ENCODE measurements at regions not wholly inside any gene's neighbourhood (a gene's known extent, or its start where the extent isn't known, plus 50 kb on each side); places are given as distances from the start of the nearest gene placed in this dataset.

GRCh38 chr10:21203473-21204107 lies 306.5 kb upstream of the NEBL start:
- Histone ChIP-seq H3K9me3 (ENCODE audit: insufficient read depth, low read length, severe bottlenecking) (no peaks in the 10 kb centered on the region), H3K4me1 (ENCODE audit: insufficient read depth, low read length) (no peaks in the 10 kb centered on the region), H3K4me2 (ENCODE audit: insufficient read depth, low read length) (no peak overlapping the region), H3K36me3 (ENCODE audit: insufficient read depth, low read length) (no peaks in the 10 kb centered on the region), H3K27me3 (ENCODE audit: insufficient read depth, low read length, poor library complexity) (no peaks in the 10 kb centered on the region), H3K27ac (ENCODE audit: low read length) (no peak overlapping the region), H3K4me3 (ENCODE audit: low read depth in 1 of 2, low read length in 2 of 2) (no peak overlapping the region), H2AFZ (ENCODE audit: low read depth, low read length) (no peak overlapping the region), H3K9ac (ENCODE audit: low read depth, low read length) (no peak overlapping the region), H4K20me1 (ENCODE audit: insufficient read depth, low read length) (no peaks in the 10 kb centered on the region), H3K79me2 (ENCODE audit: insufficient read depth, low read length) (no peaks in the 10 kb centered on the region)
- ATAC-seq (ENCODE audit: insufficient read depth, low read depth): no peak
- no peak for DNase-seq
- no peak for TF ChIP-seq EZH2 (IDR thresholded peaks at IDR 0.05; ENCODE audit: borderline replicate concordance, low read depth, low read length, severe bottlenecking)
- TF ChIP-seq CTCF (IDR thresholded peaks at IDR 0.05; ENCODE audit: borderline replicate concordance, extremely low read depth, low read length, poor library complexity, severe bottlenecking): no peak

- Histone ChIP-seq H3K4me2 (ENCODE audit: insufficient read depth, low read length) (no peak overlapping the region), H3K9ac (ENCODE audit: low read depth, low read length) (no peak overlapping the region), H3K27ac (ENCODE audit: low read length) (no peak overlapping the region), H2AFZ (ENCODE audit: low read depth, low read length) (no peak overlapping the region), H3K79me2 (ENCODE audit: insufficient read depth, low read length) (no peaks in the 10 kb centered on the region), H3K27me3 (ENCODE audit: insufficient read depth, low read length, poor library complexity) (no peaks in the 10 kb centered on the region), H4K20me1 (ENCODE audit: insufficient read depth, low read length) (no peaks in the 10 kb centered on the region), H3K36me3 (ENCODE audit: insufficient read depth, low read length) (no peaks in the 10 kb centered on the region), H3K9me3 (ENCODE audit: insufficient read depth, low read length, severe bottlenecking) (peaks cover 2% of the 10 kb centered on the region), H3K4me1 (ENCODE audit: insufficient read depth, low read length) (no peaks in the 10 kb centered on the region), H3K4me3 (ENCODE audit: low read depth in 1 of 2, low read length in 2 of 2) (no peak overlapping the region)
- ATAC-seq (ENCODE audit: insufficient read depth, low read depth) (no peak), DNase-seq (no peak)
- TF ChIP-seq CTCF (IDR thresholded peaks at IDR 0.05; ENCODE audit: borderline replicate concordance, extremely low read depth, low read length, poor library complexity, severe bottlenecking) (no peak), EZH2 (IDR thresholded peaks at IDR 0.05; ENCODE audit: borderline replicate concordance, low read depth, low read length, severe bottlenecking) (no peak)
Measured at GRCh38 chr10:21202776-21203462, 305.8 kb upstream of the NEBL start.

- no peak overlapping the region for H3K27ac ChIP-seq (ENCODE audit: low read length)
- no peak overlapping the region for H3K4me2 ChIP-seq (ENCODE audit: insufficient read depth, low read length)
- TF ChIP-seq EZH2 (IDR thresholded peaks at IDR 0.05; ENCODE audit: borderline replicate concordance, low read depth, low read length, severe bottlenecking) (no peak), CTCF (IDR thresholded peaks at IDR 0.05; ENCODE audit: borderline replicate concordance, extremely low read depth, low read length, poor library complexity, severe bottlenecking) (no peak)
- H3K9me3 ChIP-seq (ENCODE audit: insufficient read depth, low read length, severe bottlenecking): peaks cover 7% of the 10 kb centered on the region
- H3K79me2 ChIP-seq (ENCODE audit: insufficient read depth, low read length): no peaks in the 10 kb centered on the region
- no peaks in the 10 kb centered on the region for H3K4me1 ChIP-seq (ENCODE audit: insufficient read depth, low read length)
- no peak for DNase-seq
- ATAC-seq (ENCODE audit: insufficient read depth, low read depth): no peak
- H3K27me3 ChIP-seq (ENCODE audit: insufficient read depth, low read length, poor library complexity): no peaks in the 10 kb centered on the region
- no peaks in the 10 kb centered on the region for H3K36me3 ChIP-seq (ENCODE audit: insufficient read depth, low read length)
- H3K4me3 ChIP-seq (ENCODE audit: low read depth in 1 of 2, low read length in 2 of 2): no peak overlapping the region
- no peak overlapping the region for H2AFZ ChIP-seq (ENCODE audit: low read depth, low read length)
- H3K9ac ChIP-seq (ENCODE audit: low read depth, low read length): no peak overlapping the region
- no peaks in the 10 kb centered on the region for H4K20me1 ChIP-seq (ENCODE audit: insufficient read depth, low read length)
Measured at GRCh38 chr10:21199501-21199900, 302.4 kb upstream of the NEBL start.

Measured in DND-41 (cell line).